Adipocyte (in vitro differentiated cells): ENCODE measurements at regions not wholly inside any gene's neighbourhood (a gene's known extent, or its start where the extent isn't known, plus 50 kb on each side); places are given as distances from the start of the nearest gene placed in this dataset.
"Not testable (repeated sequence)": the region's sequence is repeated elsewhere in the genome, so short reads cannot be mapped to it uniquely, and the experiment has no call there.

Experiments
- DNase-seq: peaks from one replicate; pipeline ENCODE4 v3.0.0-alpha.2; 2015; ENCODE audit warnings: low read depth
- H3K27me3 ChIP-seq: replicated peaks from 2 replicates; pipeline ENCODE4 v1.7.0; 2013; ENCODE audit warnings: mild to moderate bottlenecking, low read length, moderate library complexity; ENCODE audit not compliant: control insufficient read depth, insufficient read depth
- H3K36me3 ChIP-seq: 2 replicates; pipeline ENCODE4 v1.7.0; 2013; ENCODE audit warnings: low read length, mild to moderate bottlenecking, moderate library complexity; ENCODE audit not compliant: control insufficient read depth, insufficient read depth, severe bottlenecking
- H3K4me1 ChIP-seq: 2 replicates; pipeline ENCODE4 v1.7.0; 2013; ENCODE audit warnings: mild to moderate bottlenecking, low read length, moderate library complexity; ENCODE audit not compliant: control insufficient read depth, insufficient read depth
- H3K4me3 ChIP-seq: 2 replicates; pipeline ENCODE4 v1.7.0; 2013; ENCODE audit warnings: mild to moderate bottlenecking, low read length, moderate library complexity
- H3K9ac ChIP-seq: 2 replicates; pipeline ENCODE4 v1.7.0; 2013; ENCODE audit warnings: mild to moderate bottlenecking, low read length, moderate library complexity
- H3K9me3 ChIP-seq: 2 replicates; pipeline ENCODE4 v1.7.0; 2013; ENCODE audit warnings: mild to moderate bottlenecking, low read length, moderate library complexity; ENCODE audit not compliant: control insufficient read depth

- peaks cover 3% of the 10 kb centered on the region for H3K27me3 ChIP-seq
- H3K9me3 ChIP-seq: no peaks in the 10 kb centered on the region
- H3K4me3 ChIP-seq: no peak overlapping the region
- no peaks in the 10 kb centered on the region for H3K4me1 ChIP-seq
- DNase-seq: no peak
- H3K36me3 ChIP-seq: no peaks in the 10 kb centered on the region
- H3K9ac ChIP-seq: no peak overlapping the region
Measured at GRCh38 chrX:125150231-125150630, 169.4 kb upstream of the TEX13C start.

- Histone ChIP-seq H3K9me3 (no peaks in the 10 kb centered on the region), H3K4me1 (no peaks in the 10 kb centered on the region), H3K4me3 (no peak overlapping the region), H3K9ac (no peak overlapping the region), H3K27me3 (peaks cover 3% of the 10 kb centered on the region), H3K36me3 (no peaks in the 10 kb centered on the region)
- DNase-seq: no peak
Measured at GRCh38 chrX:125151146-125151545, 168.5 kb upstream of the TEX13C start.

GRCh38 chrX:125152011-125152410, 167.7 kb upstream of the TEX13C start:
- H3K27me3 ChIP-seq: peaks cover 3% of the 10 kb centered on the region
- no peak for DNase-seq
- H3K4me1 ChIP-seq: no peaks in the 10 kb centered on the region
- no peaks in the 10 kb centered on the region for H3K36me3 ChIP-seq
- H3K4me3 ChIP-seq: no peak overlapping the region
- H3K9me3 ChIP-seq: no peaks in the 10 kb centered on the region
- H3K9ac ChIP-seq: no peak overlapping the region

- Histone ChIP-seq H3K4me1 (no peaks in the 10 kb centered on the region), H3K36me3 (no peaks in the 10 kb centered on the region), H3K27me3 (peaks cover 3% of the 10 kb centered on the region), H3K4me3 (no peak overlapping the region), H3K9ac (no peak overlapping the region), H3K9me3 (no peaks in the 10 kb centered on the region)
- DNase-seq: no peak
Measured at GRCh38 chrX:125153621-125154020, 166.1 kb upstream of the TEX13C start.

- not testable (repeated sequence) for DNase-seq, H3K36me3 ChIP-seq, H3K4me1 ChIP-seq, H3K9me3 ChIP-seq, H3K4me3 ChIP-seq, H3K27me3 ChIP-seq, H3K9ac ChIP-seq
Measured at GRCh38 chrX:125154288-125155257, 165.1 kb upstream of the TEX13C start.

- not testable (repeated sequence) for H3K4me3 ChIP-seq, H3K4me1 ChIP-seq, H3K36me3 ChIP-seq, H3K27me3 ChIP-seq, DNase-seq, H3K9ac ChIP-seq, H3K9me3 ChIP-seq
Measured at GRCh38 chrX:125155296-125156033, 164.2 kb upstream of the TEX13C start.

GRCh38 chrX:125170459-125170858, 149.2 kb upstream of the TEX13C start:
- Histone ChIP-seq H3K4me3 (no peak overlapping the region), H3K9me3 (no peaks in the 10 kb centered on the region), H3K4me1 (no peaks in the 10 kb centered on the region), H3K27me3 (no peaks in the 10 kb centered on the region), H3K36me3 (no peaks in the 10 kb centered on the region), H3K9ac (no peak overlapping the region)
- no peak for DNase-seq

GRCh38 chrX:125172531-125172930, 147.1 kb upstream of the TEX13C start:
- H3K4me1 ChIP-seq: peaks cover 5% of the 10 kb centered on the region
- no peak overlapping the region for H3K4me3 ChIP-seq
- H3K9ac ChIP-seq: no peak overlapping the region
- H3K9me3 ChIP-seq: no peaks in the 10 kb centered on the region
- no peaks in the 10 kb centered on the region for H3K36me3 ChIP-seq
- H3K27me3 ChIP-seq: no peaks in the 10 kb centered on the region
- no peak for DNase-seq

GRCh38 chrX:125175991-125176584, 143.6 kb upstream of the TEX13C start:
- no peak for DNase-seq
- no peak overlapping the region for H3K9ac ChIP-seq
- H3K36me3 ChIP-seq: no peaks in the 10 kb centered on the region
- no peaks in the 10 kb centered on the region for H3K27me3 ChIP-seq
- no peaks in the 10 kb centered on the region for H3K9me3 ChIP-seq
- H3K4me3 ChIP-seq: no peak overlapping the region
- peaks cover 5% of the 10 kb centered on the region for H3K4me1 ChIP-seq

- no peak overlapping the region for H3K4me3 ChIP-seq
- no peaks in the 10 kb centered on the region for H3K36me3 ChIP-seq
- H3K27me3 ChIP-seq: peaks cover 6% of the 10 kb centered on the region
- H3K4me1 ChIP-seq: no peaks in the 10 kb centered on the region
- no peak for DNase-seq
- no peaks in the 10 kb centered on the region for H3K9me3 ChIP-seq
- H3K9ac ChIP-seq: no peak overlapping the region
Measured at GRCh38 chrX:125193921-125194320, 125.8 kb upstream of the TEX13C start.

- Histone ChIP-seq H3K4me3 (no peak overlapping the region), H3K36me3 (no peaks in the 10 kb centered on the region), H3K9ac (no peak overlapping the region), H3K9me3 (no peaks in the 10 kb centered on the region), H3K27me3 (peaks cover 25% of the 10 kb centered on the region), H3K4me1 (no peaks in the 10 kb centered on the region)
- DNase-seq: no peak
Measured at GRCh38 chrX:125198546-125198945, 121.1 kb upstream of the TEX13C start.
